Fibroblast of pulmonary artery (primary cell): ENCODE measurements at regions not wholly inside any gene's neighbourhood (a gene's known extent, or its start where the extent isn't known, plus 50 kb on each side); places are given as distances from the start of the nearest gene placed in this dataset.

Experiments
- DNase-seq: peaks from one replicate; pipeline ENCODE4 v3.0.0-alpha.2; 2010; ENCODE audit warnings: low read depth
- H3K4me3 ChIP-seq: replicated peaks from 2 replicates; pipeline ENCODE4 v1.5.1; 2011; ENCODE audit warnings: low read depth, mild to moderate bottlenecking, control low read depth, low read length, moderate library complexity
- CTCF ChIP-seq: IDR thresholded peaks from 2 replicates; pipeline ENCODE4 v1.5.1; 2011; ENCODE audit warnings: mild to moderate bottlenecking, control low read depth, low read length, inconsistent platforms; ENCODE audit errors: missing control alignments

GRCh38 chr16:17628983-17629382, 158.2 kb upstream of the XYLT1 start:
- DNase-seq: no peak
- no peak for TF ChIP-seq CTCF
- no peak overlapping the region for H3K4me3 ChIP-seq

- TF ChIP-seq CTCF: no peak
- no peak for DNase-seq
- H3K4me3 ChIP-seq: no peak overlapping the region
Measured at GRCh38 chr16:17622366-17622765, 151.6 kb upstream of the XYLT1 start.

GRCh38 chr16:17619261-17619660, 148.5 kb upstream of the XYLT1 start:
- no peak for TF ChIP-seq CTCF
- no peak overlapping the region for H3K4me3 ChIP-seq
- no peak for DNase-seq

GRCh38 chr16:17617021-17617552, 146.3 kb upstream of the XYLT1 start:
- no peak for DNase-seq
- TF ChIP-seq CTCF: no peak

GRCh38 chr16:17612336-17612735, 141.6 kb upstream of the XYLT1 start:
- no peak overlapping the region for H3K4me3 ChIP-seq
- no peak for TF ChIP-seq CTCF
- no peak for DNase-seq

More at GRCh38 chr16:17617021-17617552, 146.3 kb upstream of the XYLT1 start:
- no peak overlapping the region for H3K4me3 ChIP-seq

GRCh38 chr16:17607609-17608008, 136.8 kb upstream of the XYLT1 start:
- no peak for TF ChIP-seq CTCF

GRCh38 chr16:17607075-17607509, 136.3 kb upstream of the XYLT1 start:
- no peak for TF ChIP-seq CTCF
- DNase-seq: no peak
- no peak overlapping the region for H3K4me3 ChIP-seq

More at GRCh38 chr16:17607609-17608008, 136.8 kb upstream of the XYLT1 start:
- no peak overlapping the region for H3K4me3 ChIP-seq
- no peak for DNase-seq
